ENCODE measurements at regions not wholly inside any gene's neighbourhood (a gene's known extent, or its start where the extent isn't known, plus 50 kb on each side); places are given as distances from the start of the nearest gene placed in this dataset.

GRCh38 chr13:100977841-100978240, 303.2 kb upstream of the TMTC4 start:
- Histone ChIP-seq H3K27ac (ENCODE audit: low read depth) (no peak overlapping the region), H3K4me1 (ENCODE audit: insufficient read depth) (no peaks in the 10 kb centered on the region), H2AFZ (no peak overlapping the region), H3F3A (replicated peaks; ENCODE audit: low read depth) (no peaks in the 10 kb centered on the region), H3K9me2 (ENCODE audit: insufficient read depth) (0 out of 2 replicates have a peak, but pooled peaks cover 8% of the 10 kb centered on the region), H4K20me1 (replicated peaks; ENCODE audit: insufficient read depth) (no peaks in the 10 kb centered on the region), H3K36me3 (ENCODE audit: insufficient read depth) (no peaks in the 10 kb centered on the region), H3K27me3 (ENCODE audit: insufficient read depth) (no peaks in the 10 kb centered on the region), H3K4me3 (no peak overlapping the region), H3K4me2 (no peak overlapping the region), H3K79me2 (replicated peaks; ENCODE audit: insufficient read depth) (no peaks in the 10 kb centered on the region)
- TF ChIP-seq POLR2AphosphoS5 (IDR thresholded peaks at IDR 0.05; ENCODE audit: low read depth) (no peak), ZNF331 (CRISPR knock-in tag; IDR thresholded peaks at IDR 0.05; ENCODE audit: low read depth) (no peak), CREB1 (CRISPR knock-in tag; IDR thresholded peaks at IDR 0.05; ENCODE audit: low read depth) (no peak), EZH2phosphoT487 (IDR thresholded peaks at IDR 0.05; ENCODE audit: unreplicated experiment) (no peak), CTCF (conservative IDR thresholded peaks at IDR 0.05; ENCODE audit: low read depth in 2 of 2) (no peak), STAT1 (IDR thresholded peaks at IDR 0.05; ENCODE audit: unreplicated experiment) (no peak), NANOG (IDR thresholded peaks at IDR 0.05; ENCODE audit: borderline replicate concordance) (no peak), REST (IDR thresholded peaks at IDR 0.05; ENCODE audit: unreplicated experiment) (no peak), ZNF114 (CRISPR knock-in tag; IDR thresholded peaks at IDR 0.05) (no peak), ETS1 (IDR thresholded peaks at IDR 0.05) (no peak), JUNB (IDR thresholded peaks at IDR 0.05; ENCODE audit: unreplicated experiment) (no peak), EZH2 (IDR thresholded peaks at IDR 0.05; ENCODE audit: low read depth, unreplicated experiment) (no peak), ZNF462 (CRISPR knock-in tag; IDR thresholded peaks at IDR 0.05) (no peak)
- H3K27ac Mint-ChIP-seq, result no peak overlapping the region
- peaks cover 5% of the 10 kb centered on the region; the same call in 2 of the 3 replicates for H3K36me3 Mint-ChIP-seq (ENCODE audit: low read depth)
- no peaks in the 10 kb centered on the region for H3K27me3 Mint-ChIP-seq (ENCODE audit: insufficient read depth, low read depth, poor library complexity)
- DNase-seq (ENCODE audit: low spot score), result no peak
- H3K9me3 Mint-ChIP-seq, result peaks cover 4% of the 10 kb centered on the region; the same call in 2 of the 3 replicates
- peaks cover 5% of the 10 kb centered on the region; the same call in 2 of the 3 replicates for H3K4me1 Mint-ChIP-seq
- no peak overlapping the region for H3K4me3 Mint-ChIP-seq
- no peak for ATAC-seq

Data from GM23338 (cell line).